GM12891 (cell line): ENCODE measurements at regions not wholly inside any gene's neighbourhood (a gene's known extent, or its start where the extent isn't known, plus 50 kb on each side); places are given as distances from the start of the nearest gene placed in this dataset.

ENCODE experiments used
- DNase-seq: peaks from one replicate; pipeline ENCODE4 v3.0.0; 2011; ENCODE audit warnings: low spot score; ENCODE audit not compliant: insufficient read length
- FAIRE-seq: peaks from 2 replicates; lab custom pipeline; 2011; peaks lifted over from hg19 to GRCh38; lab: Jason Lieb, UNC
- PAX5 ChIP-seq: IDR thresholded peaks from 2 replicates; pipeline ENCODE4 v1.6.1; 2011; ENCODE audit warnings: low read length, moderate library complexity, mild to moderate bottlenecking; ENCODE audit not compliant: insufficient read depth, severe bottlenecking
- POLR2A ChIP-seq: IDR thresholded peaks from 2 replicates; pipeline ENCODE4 v1.6.1; 2011; ENCODE audit warnings: low read depth, low read length, control low read depth
- POLR2AphosphoS5 ChIP-seq: IDR thresholded peaks from 2 replicates; pipeline ENCODE4 v1.6.1; 2011; ENCODE audit warnings: low read depth, low read length, control low read depth
- POU2F2 ChIP-seq: IDR thresholded peaks from 2 replicates; pipeline ENCODE4 v1.6.1; 2011; ENCODE audit warnings: low read depth, mild to moderate bottlenecking, control low read depth, low read length, moderate library complexity
- SPI1 ChIP-seq: IDR thresholded peaks from 2 replicates; pipeline ENCODE4 v1.6.1; 2011; ENCODE audit warnings: low read depth, low read length, control low read depth
- TAF1 ChIP-seq: IDR thresholded peaks from 2 replicates; pipeline ENCODE4 v1.6.1; 2011; ENCODE audit warnings: low read depth, low read length, control low read depth

GRCh38 chr6:118745156-118745555 lies 93.8 kb upstream of the CEP85L start:
- FAIRE-seq (no peak), DNase-seq (no peak)
- TF ChIP-seq POLR2A (no peak), TAF1 (no peak), SPI1 (no peak), PAX5 (no peak), POLR2AphosphoS5 (no peak), POU2F2 (no peak)

GRCh38 chr6:118744261-118744941 lies 93.0 kb upstream of the CEP85L start:
- FAIRE-seq (no peak), DNase-seq (no peak)
- TF ChIP-seq POU2F2 (no peak), TAF1 (no peak), SPI1 (no peak), PAX5 (no peak), POLR2AphosphoS5 (no peak), POLR2A (no peak)

GRCh38 chr6:118743746-118744145 lies 92.4 kb upstream of the CEP85L start:
- DNase-seq (no peak), FAIRE-seq (no peak)
- no peak for TF ChIP-seq SPI1
- no peak for TF ChIP-seq POLR2AphosphoS5
- no peak for TF ChIP-seq POLR2A
- TF ChIP-seq PAX5, result no peak
- TF ChIP-seq TAF1, result no peak

- peak; percentile 16 for FAIRE-seq
- no peak for TF ChIP-seq POU2F2
- no peak for DNase-seq
These were observed 89.0 kb upstream of the CEP85L start for GRCh38 chr6:118740372-118740771.

- TF ChIP-seq PAX5 (no peak), POU2F2 (no peak), SPI1 (no peak), TAF1 (no peak), POLR2A (no peak), POLR2AphosphoS5 (no peak)
- FAIRE-seq, result no peak
- DNase-seq, result no peak
These were observed 88.4 kb upstream of the CEP85L start for GRCh38 chr6:118739696-118740353.

- no peak for TF ChIP-seq POLR2AphosphoS5
- no peak for FAIRE-seq
- DNase-seq, result no peak
These were observed 85.0 kb upstream of the CEP85L start for GRCh38 chr6:118736440-118736839.

GRCh38 chr6:118735320-118735719 lies 83.9 kb upstream of the CEP85L start:
- DNase-seq, result no peak
- TF ChIP-seq POLR2AphosphoS5 (no peak), SPI1 (no peak), TAF1 (no peak), PAX5 (no peak), POU2F2 (no peak), POLR2A (no peak)
- FAIRE-seq, result no peak

- DNase-seq, result no peak
- FAIRE-seq, result no peak
These were observed 74.6 kb upstream of the CEP85L start for GRCh38 chr6:118725944-118726343.

GRCh38 chr6:118724211-118724610 lies 72.8 kb upstream of the CEP85L start:
- FAIRE-seq, result no peak
- TF ChIP-seq SPI1, result no peak
- peak; percentile 81; the same call in 1 of the 2 replicates for TF ChIP-seq POU2F2
- no peak for DNase-seq

More at GRCh38 chr6:118725944-118726343, 74.6 kb upstream of the CEP85L start:
- TF ChIP-seq POLR2A (no peak), SPI1 (no peak), TAF1 (no peak), POLR2AphosphoS5 (no peak), PAX5 (no peak), POU2F2 (no peak)

- FAIRE-seq (peak; percentile 5), DNase-seq (no peak)
- TF ChIP-seq POLR2AphosphoS5 (no peak), PAX5 (no peak), TAF1 (no peak), POLR2A (no peak), SPI1 (no peak), POU2F2 (no peak)
These were observed 71.7 kb upstream of the CEP85L start for GRCh38 chr6:118722829-118723813.
